ENCODE measurements at regions not wholly inside any gene's neighbourhood (a gene's known extent, or its start where the extent isn't known, plus 50 kb on each side); places are given as distances from the start of the nearest gene placed in this dataset.

GRCh38 chr1:59230622-59231021 is 66.3 kb upstream of the FGGY start:
- DNase-seq: no peak

GRCh38 chr1:59232216-59232615 is 64.7 kb upstream of the FGGY start:
- DNase-seq: no peak

GRCh38 chr1:59233444-59233843 is 63.5 kb upstream of the FGGY start:
- no peak for DNase-seq

GRCh38 chr1:59236721-59237545 is 60.0 kb upstream of the FGGY start:
- DNase-seq: no peak

GRCh38 chr1:59237900-59238299 is 59.0 kb upstream of the FGGY start:
- no peak for DNase-seq

DNA sequence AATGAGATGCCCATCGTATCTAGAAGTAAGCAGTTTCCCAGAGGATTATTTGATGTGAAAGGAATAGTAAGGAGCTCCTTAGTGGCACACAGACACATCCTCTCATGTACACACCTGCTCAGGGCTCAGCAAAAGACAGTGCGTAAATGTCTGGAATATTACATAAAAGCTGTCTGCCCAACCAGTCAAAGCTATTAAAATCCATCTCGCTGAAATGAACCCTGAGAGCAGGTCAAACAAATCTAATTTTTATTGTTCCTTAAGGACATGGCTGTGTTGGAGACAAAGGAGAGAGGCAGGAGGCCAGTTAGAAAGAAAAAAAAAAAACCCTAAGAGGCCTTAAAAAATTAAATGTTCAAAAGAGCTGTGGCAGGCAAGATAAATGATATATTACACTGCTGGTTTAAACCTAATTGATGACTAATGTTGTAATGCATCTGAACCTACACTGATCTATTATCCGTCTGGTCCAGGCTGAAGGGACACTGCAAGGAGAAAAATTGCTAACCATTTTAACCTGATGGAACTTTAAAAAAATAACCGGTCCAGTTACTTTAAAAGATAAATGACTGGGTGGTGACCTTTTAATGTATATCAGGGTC is 58.5 kb upstream of the FGGY start:
- no peak for DNase-seq

DNA sequence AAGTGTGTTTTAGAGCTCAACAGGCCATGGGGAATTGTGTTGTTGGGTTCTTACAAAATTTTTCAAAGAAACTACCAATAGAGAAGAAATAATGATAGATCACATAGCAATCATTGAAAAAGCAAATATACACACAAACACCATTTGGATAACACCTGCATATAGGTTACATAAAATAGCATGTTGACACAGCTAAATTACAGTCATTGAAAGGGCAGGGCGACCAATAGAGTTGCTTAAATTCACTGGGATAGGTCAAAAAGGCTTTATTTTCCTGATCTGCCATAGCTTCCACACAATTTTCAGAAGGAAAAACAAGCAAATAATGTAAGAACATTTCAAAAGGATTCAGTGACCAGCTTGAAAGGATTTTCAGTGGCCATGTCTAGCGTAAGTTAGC is 57.9 kb upstream of the FGGY start:
- no peak for DNase-seq

- DNase-seq: no peak
These were observed 55.0 kb upstream of the FGGY start for GRCh38 chr1:59241909-59242308.

GRCh38 chr1:59242370-59242769 is 54.5 kb upstream of the FGGY start:
- no peak for DNase-seq

DNA sequence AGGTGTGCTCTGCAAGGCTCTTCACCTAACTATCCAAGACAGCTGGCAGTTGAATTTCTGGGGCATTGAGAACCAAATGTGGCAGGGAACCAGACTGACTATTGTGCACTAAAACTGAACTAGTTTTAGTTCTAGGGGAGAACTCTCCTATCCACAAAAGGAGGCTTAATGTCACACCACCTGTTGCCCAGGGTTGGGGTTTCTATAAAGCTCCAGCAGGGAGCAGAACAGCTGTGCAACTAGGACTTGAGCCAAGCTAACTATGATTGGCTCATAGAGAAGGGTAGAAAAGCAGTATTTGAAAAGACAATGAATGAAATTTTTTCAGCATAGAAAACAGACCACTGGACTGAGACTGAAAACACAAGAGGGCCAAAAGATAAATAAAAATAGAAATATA is 53.3 kb upstream of the FGGY start:
- DNase-seq: no peak

GRCh38 chr1:59243978-59244377 is 52.9 kb upstream of the FGGY start:
- no peak for DNase-seq

GRCh38 chr1:59244891-59245290 is 52.0 kb upstream of the FGGY start:
- no peak for DNase-seq

Measured in islet precursor cell (in vitro differentiated cells).